ENCODE measurements at regions not wholly inside any gene's neighbourhood (a gene's known extent, or its start where the extent isn't known, plus 50 kb on each side); places are given as distances from the start of the nearest gene placed in this dataset.
"Not testable (repeated sequence)": the region's sequence is repeated elsewhere in the genome, so short reads cannot be mapped to it uniquely, and the experiment has no call there.

DNA sequence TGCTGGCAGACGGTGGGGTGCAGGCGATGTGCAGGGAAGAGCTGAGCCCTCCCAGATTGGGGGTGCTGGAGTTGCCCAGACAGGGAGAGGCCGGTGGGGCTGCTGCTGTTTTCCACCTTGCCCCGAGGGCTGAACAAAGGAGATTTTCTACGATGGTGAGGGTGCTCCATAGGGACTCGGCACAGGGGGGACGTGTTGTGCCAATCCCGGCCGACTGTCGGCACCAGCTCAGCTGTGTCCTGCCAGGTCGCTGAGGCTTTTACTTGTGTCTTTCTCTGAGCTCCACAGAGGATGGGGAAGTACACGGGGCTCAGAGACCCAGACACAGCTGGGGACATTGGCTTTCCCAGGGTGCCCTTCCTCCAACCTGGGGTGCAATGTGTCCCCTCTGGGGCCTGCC lies 816.8 kb downstream of the BRD1 start:
- no peak for DNase-seq

DNA sequence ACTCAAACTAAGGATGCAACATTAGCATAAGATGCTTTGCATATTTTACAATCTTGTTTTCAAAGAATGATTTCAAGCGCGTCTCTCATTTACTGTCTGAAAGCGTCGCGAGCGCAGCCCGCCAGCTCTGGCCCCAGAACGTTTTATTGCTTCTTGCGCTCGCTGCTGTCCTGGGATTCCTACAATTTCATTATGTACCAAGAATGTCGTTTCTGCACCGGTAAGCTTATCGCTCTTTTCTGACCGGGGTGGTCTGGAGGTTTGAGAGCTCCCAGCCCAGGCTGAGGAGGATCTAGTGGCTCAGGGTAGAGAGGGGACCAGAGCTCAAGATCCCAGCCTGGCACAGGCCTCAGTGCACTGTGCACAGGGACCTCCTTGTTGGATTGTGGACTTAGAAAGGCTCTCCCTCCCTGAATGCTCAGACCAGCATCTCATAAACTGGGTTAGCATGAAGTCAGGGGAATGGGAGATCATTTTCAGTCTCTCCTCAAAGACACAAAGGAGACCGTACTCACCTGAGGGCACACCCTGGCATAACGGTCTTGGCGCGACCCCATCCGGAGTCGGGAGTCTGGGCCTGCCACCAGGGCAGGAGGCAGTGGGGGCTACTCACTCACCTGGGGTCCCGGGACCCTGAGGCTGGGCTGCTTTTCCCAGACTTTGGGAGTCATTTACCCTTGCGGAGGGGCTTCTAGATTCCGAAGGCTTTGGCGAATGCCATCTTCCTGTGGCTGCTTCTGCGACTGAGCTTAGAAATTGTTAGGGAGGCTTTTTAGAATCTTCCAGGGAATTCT lies 817.4 kb downstream of the BRD1 start:
- DNase-seq, result no peak

DNA sequence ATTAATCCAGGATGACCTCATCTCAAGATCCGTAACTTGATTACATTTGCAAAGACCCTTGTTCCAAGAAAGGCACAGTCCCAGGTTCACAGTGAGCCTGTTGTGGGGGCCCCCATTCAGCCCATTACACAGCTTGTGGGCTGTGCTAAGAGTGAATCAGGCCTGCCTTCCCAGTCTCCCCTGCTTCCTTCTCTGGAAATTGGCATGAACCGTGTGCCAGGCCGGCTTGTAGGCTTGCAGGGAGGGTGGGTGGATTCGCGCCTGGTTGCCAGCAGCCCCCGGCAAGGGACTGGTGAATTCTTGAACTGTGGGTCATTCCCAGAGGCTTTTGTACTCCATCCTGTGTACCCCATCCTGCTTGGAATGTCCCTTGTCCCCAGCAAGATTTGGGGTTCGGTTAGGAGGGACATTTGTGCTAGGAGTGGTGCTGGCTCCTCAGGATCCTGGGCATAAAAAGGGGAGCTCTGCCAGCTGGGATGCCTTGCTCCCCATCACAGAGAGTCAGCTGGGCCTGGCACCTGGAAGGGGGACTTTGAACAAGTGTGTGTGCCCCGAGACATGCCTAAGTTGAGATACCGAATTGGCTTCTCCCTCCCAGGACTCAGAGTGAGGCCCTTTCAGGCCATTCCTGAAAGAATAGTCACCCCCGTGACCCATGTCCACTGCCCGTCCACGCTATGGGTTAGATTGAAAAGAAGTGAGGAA lies 818.2 kb downstream of the BRD1 start:
- DNase-seq, result no peak

DNA sequence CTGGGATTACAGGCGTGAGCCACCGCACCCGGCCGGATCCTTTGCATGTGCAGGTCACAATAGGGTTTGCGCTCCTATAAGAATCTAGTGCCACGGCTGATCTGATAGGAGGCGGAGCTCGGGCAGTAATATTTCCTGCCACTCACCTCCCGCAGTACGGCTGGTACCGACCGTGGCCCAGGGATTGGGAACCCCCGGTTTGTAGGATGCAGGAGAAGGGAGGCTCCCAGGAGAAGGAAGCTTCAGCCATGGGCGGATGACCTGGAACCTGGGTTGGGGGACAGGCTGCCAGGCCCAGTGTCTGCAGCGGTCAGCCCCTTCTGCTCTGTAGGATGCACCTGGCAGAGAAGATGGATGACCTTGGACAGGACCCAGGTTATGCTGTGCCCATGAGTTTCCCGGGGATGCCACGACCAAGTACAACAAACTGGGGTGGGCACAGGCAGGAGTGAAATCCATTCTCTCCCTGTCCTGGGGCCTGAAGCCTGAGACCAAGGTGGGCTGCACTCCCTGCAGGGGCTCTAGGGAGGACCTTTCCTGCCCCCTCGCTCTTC lies 818.9 kb downstream of the BRD1 start:
- no peak for DNase-seq

- no peak for DNase-seq
Measured at GRCh38 chr22:49007013-49007653, 820.5 kb downstream of the BRD1 start.

- no peak for DNase-seq
Measured at GRCh38 chr22:49006207-49007012, 821.3 kb downstream of the BRD1 start.

DNA sequence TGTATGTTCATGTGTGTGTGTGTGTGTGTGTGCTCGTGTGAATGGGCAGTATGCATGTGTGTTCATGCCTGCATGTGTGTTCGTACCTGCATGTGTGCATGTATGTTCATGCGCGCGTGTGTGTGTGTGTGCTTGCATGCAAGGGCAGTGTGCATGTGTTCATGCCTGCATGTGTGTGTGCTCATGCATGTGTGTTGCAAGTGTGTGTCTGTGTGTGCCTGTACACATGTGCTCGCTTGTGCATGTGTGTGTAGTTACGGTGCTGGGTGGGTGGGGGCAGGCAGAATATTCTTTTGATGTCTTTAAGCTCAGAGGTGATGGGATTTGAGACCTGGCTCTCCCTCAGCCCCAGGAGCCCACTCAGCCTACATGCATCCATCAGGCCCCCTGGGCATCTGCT lies 822.1 kb downstream of the BRD1 start:
- DNase-seq, result no peak

DNA sequence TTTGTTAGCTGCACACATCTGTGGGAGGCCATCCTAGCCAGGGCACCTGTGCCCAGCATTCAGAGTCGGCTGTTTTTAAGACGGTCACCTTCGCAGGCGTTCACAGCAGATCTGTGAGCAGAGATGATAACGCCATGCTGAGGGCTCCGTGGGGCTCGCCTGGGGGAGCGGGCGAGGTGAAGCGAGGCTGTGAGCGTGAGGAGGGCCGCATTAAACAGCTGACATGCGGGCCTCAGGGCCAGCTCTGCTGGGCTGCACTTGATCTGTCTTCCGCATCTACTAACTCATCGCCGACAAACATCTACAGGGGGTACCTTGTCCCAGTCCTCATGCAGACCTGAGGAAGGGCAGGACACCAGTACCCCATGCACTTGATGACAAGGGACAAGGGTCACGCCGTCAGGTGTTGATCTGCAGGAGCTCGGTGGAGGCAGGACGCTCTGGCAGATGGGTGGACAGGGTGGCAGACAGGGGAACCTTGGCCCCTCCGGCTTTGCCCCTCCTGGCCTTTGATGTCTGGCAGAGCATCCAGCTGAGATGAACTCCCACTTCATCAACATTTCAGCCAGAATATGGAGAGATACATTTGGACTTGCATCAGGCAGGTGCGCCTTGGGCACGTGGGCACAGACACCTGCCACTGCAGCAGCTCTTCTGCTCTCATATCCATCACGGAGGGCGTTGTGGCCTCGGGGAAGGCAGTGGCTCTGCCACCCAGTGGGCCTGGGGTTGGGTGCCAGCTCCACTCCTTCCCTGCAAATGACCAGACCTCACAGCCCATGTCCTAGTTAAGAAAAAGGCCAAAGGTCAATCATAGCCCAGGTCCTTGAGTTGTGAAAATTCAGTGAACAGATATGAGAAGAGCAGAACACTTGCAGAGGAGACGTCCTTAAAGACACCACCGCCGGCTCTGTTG lies 822.9 kb downstream of the BRD1 start:
- no peak for DNase-seq

GRCh38 chr22:48997605-48998004 lies 830.1 kb downstream of the BRD1 start:
- DNase-seq, result not testable (repeated sequence)

GRCh38 chr22:48993655-48994054 lies 834.0 kb downstream of the BRD1 start:
- DNase-seq, result no peak

DNA sequence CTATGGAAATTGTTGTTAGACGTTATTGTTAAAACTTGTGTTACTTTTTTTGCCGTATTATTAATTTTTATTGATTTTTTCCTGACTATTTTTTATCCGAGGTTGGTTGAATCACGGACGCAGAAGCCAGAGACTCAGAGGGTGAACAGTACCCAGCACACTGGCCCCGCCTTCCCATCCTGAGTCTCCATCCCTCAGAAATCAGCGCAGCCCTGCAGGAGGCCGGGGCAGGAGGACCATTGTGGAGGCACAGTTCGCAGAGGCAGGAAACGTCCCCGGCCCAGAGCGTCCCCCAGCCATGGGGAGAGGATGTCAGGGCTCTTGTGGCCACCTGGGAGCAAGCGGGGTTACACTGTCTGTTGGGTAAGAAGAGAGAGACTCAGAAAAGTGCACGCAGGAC lies 843.0 kb downstream of the BRD1 start:
- DNase-seq, result no peak

- DNase-seq, result no peak
Measured at GRCh38 chr22:48982321-48982905, 845.3 kb downstream of the BRD1 start.

- DNase-seq, result no peak
Measured at GRCh38 chr22:48981371-48982061, 846.2 kb downstream of the BRD1 start.

GRCh38 chr22:48980918-48981317 lies 846.8 kb downstream of the BRD1 start:
- DNase-seq, result no peak

DNA sequence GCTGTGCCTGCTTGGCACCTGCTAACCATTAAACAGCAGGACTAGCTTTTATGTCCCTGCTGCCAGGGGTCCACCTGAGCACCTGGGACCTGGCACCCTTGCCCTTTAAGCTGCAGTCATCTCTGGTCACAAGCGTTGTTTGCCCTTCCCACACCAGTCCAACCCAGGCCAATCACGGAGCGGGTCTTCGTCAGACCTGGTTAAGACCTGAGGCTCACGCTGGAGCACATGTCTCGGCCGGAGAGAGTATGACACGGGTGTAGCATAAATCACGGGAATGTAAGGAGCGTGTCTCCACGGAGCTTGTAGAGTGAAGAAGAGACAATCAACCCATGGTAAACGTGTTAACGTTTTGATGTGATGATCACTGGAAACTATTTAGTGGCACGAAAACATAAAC lies 847.3 kb downstream of the BRD1 start:
- no peak for DNase-seq

DNA sequence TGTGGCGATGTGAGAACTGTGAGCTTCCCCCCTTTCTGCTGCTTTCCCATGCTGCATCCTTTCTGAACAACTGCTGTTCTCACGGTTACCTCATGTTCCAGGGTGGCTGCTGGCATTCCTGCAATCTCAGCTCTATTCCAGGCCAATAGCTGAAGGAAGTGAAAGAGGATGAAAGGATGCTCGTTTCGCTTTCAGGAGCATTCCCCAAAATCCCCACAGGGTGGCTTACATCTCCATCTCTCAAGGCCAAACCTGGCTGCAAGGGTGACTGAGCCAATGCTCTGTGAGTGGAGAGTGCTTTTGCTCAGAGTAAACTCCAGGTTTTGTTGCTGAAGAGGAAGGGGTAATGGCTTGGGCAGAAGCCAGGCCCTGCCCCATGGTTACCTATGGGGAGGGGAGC lies 848.2 kb downstream of the BRD1 start:
- DNase-seq, result no peak

- no peak for DNase-seq
Measured at GRCh38 chr22:48976556-48977535, 850.8 kb downstream of the BRD1 start.

DNA sequence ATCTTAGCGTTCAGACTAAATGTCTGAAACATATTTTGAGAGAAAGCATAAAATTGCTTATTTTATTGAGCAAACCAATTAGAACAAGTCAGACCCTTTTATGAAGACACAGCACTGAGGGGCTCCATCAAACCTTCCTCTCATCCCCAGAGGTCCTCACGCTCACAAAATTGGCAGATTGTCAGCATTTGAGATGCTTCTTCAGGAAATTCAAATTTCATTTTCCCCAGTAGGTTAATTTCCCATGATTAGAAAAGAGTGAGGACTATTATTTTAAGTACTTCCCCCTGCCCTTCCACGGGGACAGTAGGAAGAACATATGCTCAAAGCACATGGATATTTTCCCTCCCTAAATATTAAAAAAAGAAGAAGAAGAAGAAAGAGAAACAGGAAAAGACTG lies 851.8 kb downstream of the BRD1 start:
- no peak for DNase-seq

DNA sequence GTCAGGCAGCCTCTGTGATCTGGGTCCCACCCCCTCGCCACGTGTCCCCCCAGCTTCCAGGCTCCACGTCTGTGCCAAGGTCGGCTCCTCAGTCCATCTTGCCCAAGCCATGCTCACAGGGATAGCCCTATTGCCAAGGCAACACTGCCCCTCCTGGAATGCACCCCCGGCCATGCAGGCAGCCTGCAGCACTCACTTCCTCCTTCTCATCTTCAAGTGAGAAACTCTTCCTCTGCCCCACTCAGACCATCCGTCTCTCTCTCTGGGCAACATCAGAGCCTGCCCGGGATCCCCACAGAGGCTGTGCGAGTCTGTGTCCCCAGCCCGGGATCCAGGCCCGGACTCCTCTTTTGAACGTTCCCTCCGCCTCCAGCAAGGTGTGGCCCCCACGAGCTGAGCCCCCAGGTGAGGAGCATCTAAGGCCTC lies 852.3 kb downstream of the BRD1 start:
- no peak for DNase-seq

All from NCI-H1048 (cell line).